Posterior vena cava (tissue), 2 donors: ENCODE measurements at regions not wholly inside any gene's neighbourhood (a gene's known extent, or its start where the extent isn't known, plus 50 kb on each side); places are given as distances from the start of the nearest gene placed in this dataset.

ENCODE experiments used
- DNase-seq: peaks from one replicate; pipeline ENCODE4 v3.0.0-alpha.2; 2020; ENCODE audit warnings: low spot score
- intact Hi-C, 2 donors: fragments of 100-400 bp; cut with DNase I; formaldehyde crosslinking; loops; one replicate each; pipeline versions ENCODE4 v1.14.1 to v1.14.2; 2022 to 2023
- donor health status: DM: yes; HTN: yes; CAD: no.
- donor health status: DM: yes; HTN: yes; CAD: no.

DNA sequence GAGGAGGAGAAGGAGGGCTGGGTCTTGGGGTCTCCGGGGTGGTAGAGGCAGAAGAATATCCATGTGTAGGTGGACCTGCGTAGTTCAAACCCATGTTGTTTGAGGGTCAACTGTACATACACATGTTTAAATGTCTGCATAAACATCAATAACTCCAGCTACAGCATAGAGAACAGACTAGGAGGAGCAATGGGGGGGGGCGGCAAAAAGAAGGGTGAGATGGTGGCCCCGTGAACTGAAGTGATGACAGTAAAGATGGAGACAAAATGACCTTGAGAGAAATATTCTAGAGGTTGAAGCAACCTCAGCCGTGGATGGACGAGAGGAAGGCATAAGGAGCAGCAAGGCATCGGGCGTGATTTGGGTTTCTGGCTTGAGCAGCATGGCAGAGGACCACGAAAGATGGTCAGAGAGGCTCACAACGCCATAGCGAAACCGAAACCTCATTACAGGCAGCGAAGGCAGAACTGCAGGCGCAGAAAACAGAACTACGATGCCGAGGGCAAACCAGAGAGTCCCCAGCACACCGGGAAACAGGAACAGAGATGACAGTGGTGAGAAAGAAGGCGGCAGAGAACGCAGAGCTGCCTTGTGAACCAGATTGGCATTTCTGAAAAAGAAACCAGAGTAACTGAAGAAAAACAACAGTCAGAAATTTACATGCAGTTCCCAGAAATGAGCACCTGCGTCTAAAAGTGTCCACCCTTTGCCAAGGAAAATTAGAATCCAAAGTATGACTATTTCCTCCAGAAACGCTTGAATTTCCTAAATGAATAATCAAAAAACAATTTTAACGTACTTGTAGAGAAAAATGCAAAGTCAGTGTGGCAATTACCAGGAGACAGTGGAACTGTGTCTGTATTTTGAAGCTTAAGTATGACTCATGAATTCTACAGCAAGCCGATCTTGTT, 50.3 kb upstream of the ENPP6 start:
- intact Hi-C loops, result loop anchor here in 1 of 2 donors (5.0 kb wide), 1 partner anchor 274 kb away; no protein-coding TSS in a partner anchor
- DNase-seq, result peak; percentile 83
